Adrenal gland (tissue), 5 donors: ENCODE measurements at regions not wholly inside any gene's neighbourhood (a gene's known extent, or its start where the extent isn't known, plus 50 kb on each side); places are given as distances from the start of the nearest gene placed in this dataset.

Experiments
- POLR2A ChIP-seq, 2 donors: fragments of 450-650 bp; IDR thresholded peaks; one replicate each; pipeline ENCODE4 v1.6.1; 2017; ENCODE audit warnings: antibody characterized with exemption in 2 of 2, mild to moderate bottlenecking in 2 of 2, moderate library complexity in 1 of 2
- TF ChIP-seq, protein P1 (sequence below), 6 experiments: fragments of 450-650 bp in 4 of 6; fragments of 200-600 bp in 2 of 6; sonication (generic) in 1 of 6; IDR thresholded peaks; 1 replicate in 5 of 6; 2 replicates in 1 of 6; pipeline versions ENCODE4 v1.5.1 to v1.8.0; 2016 to 2021; ENCODE audit warnings: antibody characterized with exemption in 6 of 6, mild to moderate bottlenecking in 2 of 6, moderate library complexity in 1 of 6
- donor health status: DM: no; HTN: no; CAD: no.

DNA sequence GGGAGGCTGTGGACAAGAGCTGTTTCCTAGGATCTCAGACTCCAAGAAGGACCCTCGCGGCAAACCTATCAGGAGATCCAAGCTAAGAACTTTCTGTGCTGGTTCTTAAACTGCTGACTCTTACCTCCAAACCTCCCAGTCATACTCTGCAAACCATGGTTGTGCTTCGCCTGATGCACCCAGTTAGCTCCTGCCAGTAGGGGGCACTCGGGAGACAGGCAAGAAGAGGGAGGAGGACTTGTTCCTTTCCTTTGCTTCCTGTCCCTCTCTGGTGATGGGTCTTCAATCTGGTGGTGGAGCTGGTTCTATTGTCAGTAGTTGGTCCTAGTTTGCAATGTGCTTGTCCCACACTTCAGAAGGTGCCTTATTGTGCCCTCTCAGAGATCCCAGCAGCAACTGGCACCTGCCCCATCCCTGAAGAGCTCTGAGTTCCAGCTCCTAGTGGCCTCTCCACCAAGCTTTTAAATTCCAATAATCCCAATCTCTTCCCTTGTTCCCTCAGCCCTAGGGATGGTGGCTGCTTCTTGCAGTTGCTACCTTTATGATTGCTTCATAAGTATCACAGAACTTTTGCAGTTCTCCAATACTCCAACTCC, 113.5 kb upstream of the RPL38 start:
- TF ChIP-seq, protein P1, sequence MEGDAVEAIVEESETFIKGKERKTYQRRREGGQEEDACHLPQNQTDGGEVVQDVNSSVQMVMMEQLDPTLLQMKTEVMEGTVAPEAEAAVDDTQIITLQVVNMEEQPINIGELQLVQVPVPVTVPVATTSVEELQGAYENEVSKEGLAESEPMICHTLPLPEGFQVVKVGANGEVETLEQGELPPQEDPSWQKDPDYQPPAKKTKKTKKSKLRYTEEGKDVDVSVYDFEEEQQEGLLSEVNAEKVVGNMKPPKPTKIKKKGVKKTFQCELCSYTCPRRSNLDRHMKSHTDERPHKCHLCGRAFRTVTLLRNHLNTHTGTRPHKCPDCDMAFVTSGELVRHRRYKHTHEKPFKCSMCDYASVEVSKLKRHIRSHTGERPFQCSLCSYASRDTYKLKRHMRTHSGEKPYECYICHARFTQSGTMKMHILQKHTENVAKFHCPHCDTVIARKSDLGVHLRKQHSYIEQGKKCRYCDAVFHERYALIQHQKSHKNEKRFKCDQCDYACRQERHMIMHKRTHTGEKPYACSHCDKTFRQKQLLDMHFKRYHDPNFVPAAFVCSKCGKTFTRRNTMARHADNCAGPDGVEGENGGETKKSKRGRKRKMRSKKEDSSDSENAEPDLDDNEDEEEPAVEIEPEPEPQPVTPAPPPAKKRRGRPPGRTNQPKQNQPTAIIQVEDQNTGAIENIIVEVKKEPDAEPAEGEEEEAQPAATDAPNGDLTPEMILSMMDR (IDR thresholded peaks at IDR 0.05) = peak; percentile 11 to 49 (median 29)
- no peak for TF ChIP-seq POLR2A (IDR thresholded peaks at IDR 0.05)
